Body of pancreas (tissue), 4 donors: ENCODE measurements at regions not wholly inside any gene's neighbourhood (a gene's known extent, or its start where the extent isn't known, plus 50 kb on each side); places are given as distances from the start of the nearest gene placed in this dataset.

ENCODE experiments used
- CTCF ChIP-seq, 7 experiments: fragments of 450-650 bp in 4 of 7; fragments of 200-600 bp in 3 of 7; sonication (generic) in 3 of 7; IDR thresholded peaks; one replicate each; pipeline ENCODE4 v1.5.1; 2016 to 2019; ENCODE audit warnings: antibody characterized with exemption in 7 of 7
- POLR2A ChIP-seq, 3 donors: fragments of 450-650 bp; IDR thresholded peaks; one replicate each; pipeline ENCODE4 v1.6.1; 2016; ENCODE audit warnings: antibody characterized with exemption in 3 of 3, mild to moderate bottlenecking in 2 of 3

DNA sequence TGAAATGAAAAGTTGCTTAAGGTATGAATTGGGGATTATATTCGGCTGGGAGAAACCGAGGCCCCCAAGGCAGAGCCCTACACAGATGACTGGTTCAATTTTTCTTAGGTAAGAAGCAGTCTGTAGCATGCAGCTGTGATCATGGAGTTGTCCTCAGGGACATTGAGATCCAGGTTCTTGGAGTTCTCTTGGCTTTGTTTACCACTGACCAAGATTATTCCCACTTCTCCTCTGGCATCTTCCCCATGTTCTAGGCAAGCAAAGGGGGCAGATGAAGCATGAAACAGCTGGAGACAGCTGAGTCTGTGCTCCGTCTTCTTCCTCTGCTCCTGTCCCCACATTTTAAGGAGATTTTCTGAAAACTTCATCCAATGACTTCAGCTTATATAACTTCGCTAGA is 129.5 kb upstream of the BMPER start:
- TF ChIP-seq CTCF (IDR thresholded peaks at IDR 0.05) (no peak), POLR2A (IDR thresholded peaks at IDR 0.05) (no peak)
